ENCODE measurements at regions not wholly inside any gene's neighbourhood (a gene's known extent, or its start where the extent isn't known, plus 50 kb on each side); places are given as distances from the start of the nearest gene placed in this dataset.

DNA sequence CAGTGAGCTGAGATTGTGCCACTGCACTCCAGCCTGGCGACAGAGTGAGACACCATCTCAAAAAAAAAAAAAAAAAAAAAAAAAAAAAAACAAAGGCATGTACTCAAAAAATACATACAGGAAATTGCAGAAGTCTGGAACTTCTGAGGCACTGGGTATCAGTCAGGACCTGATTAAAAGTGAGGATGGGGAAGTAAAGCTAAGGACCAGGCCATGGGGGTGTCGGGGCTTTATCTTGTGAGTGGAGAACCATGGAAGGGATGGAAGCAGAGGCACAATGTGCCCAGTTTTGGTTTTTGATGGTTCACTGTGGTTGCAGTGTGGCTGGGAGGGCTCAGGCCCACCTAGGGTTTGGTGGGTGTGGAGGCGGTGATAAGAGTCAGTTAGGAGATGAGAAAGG lies 212.7 kb upstream of the PIK3R1 start:
- Histone ChIP-seq H3K9ac (ENCODE audit: low read length in 2 of 2) (no peak overlapping the region), H3K27ac (ENCODE audit: low read length) (no peak overlapping the region), H3K36me3 (ENCODE audit: control insufficient read depth in 2 of 2, insufficient read depth in 2 of 2, low read length in 2 of 2) (no peaks in the 10 kb centered on the region), H3K4me3 (ENCODE audit: low read length in 2 of 2) (no peak overlapping the region), H3K9me3 (ENCODE audit: control insufficient read depth in 2 of 2, low read length in 2 of 2) (no peaks in the 10 kb centered on the region), H3K4me1 (ENCODE audit: control insufficient read depth, insufficient read depth, low read length) (peaks cover 6% of the 10 kb centered on the region), H3K27me3 (ENCODE audit: control insufficient read depth in 1 of 2, insufficient read depth in 2 of 2, low read length in 2 of 2) (no peaks in the 10 kb centered on the region)

DNA sequence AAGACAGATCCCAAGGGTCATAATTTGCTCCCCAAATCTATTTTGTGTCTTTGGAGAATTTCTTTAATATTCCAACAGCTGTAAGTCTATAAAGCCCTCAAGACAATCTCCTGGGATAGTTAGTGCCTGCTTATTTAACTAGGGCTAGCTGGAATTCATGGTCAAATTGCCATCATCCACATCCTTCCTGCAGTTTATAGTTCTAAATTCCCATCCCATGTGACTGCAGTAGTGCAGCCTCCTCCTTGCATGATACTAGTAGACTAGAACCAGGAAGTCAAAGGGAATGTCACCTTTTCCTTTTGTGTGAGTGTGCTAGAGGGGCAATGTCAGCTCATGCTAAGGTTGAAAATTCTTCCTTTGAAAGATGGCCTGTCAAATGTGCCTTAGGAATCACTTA lies 214.8 kb upstream of the PIK3R1 start:
- Histone ChIP-seq H3K27me3 (ENCODE audit: control insufficient read depth in 1 of 2, insufficient read depth in 2 of 2, low read length in 2 of 2) (no peaks in the 10 kb centered on the region), H3K4me3 (ENCODE audit: low read length in 2 of 2) (no peak overlapping the region), H3K9me3 (ENCODE audit: control insufficient read depth in 2 of 2, low read length in 2 of 2) (no peaks in the 10 kb centered on the region), H3K4me1 (ENCODE audit: control insufficient read depth, insufficient read depth, low read length) (peaks cover 6% of the 10 kb centered on the region), H3K9ac (ENCODE audit: low read length in 2 of 2) (no peak overlapping the region), H3K36me3 (ENCODE audit: control insufficient read depth in 2 of 2, insufficient read depth in 2 of 2, low read length in 2 of 2) (no peaks in the 10 kb centered on the region), H3K27ac (ENCODE audit: low read length) (no peak overlapping the region)

DNA sequence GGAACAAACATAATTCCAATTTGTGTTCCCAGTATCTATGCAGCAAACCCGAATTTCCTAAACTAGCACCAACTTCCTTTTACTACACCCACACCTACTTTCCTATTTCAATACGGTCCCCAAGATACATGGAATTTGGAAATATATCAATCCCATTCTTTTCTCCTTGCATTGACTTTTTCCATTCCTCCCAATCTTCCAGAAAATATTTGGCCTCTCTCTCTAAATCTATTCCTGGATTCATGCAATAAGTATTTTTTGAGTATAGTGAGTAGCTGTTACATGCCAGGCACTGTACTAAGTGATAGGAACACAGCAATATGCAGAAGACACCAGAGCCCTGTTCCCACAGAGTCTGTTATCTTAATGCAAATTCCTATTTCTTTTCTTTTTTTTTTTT lies 216.2 kb upstream of the PIK3R1 start:
- H3K4me3 ChIP-seq (ENCODE audit: low read length in 2 of 2): no peak overlapping the region
- no peaks in the 10 kb centered on the region for H3K9me3 ChIP-seq (ENCODE audit: control insufficient read depth in 2 of 2, low read length in 2 of 2)
- no peak overlapping the region for H3K27ac ChIP-seq (ENCODE audit: low read length)
- no peaks in the 10 kb centered on the region for H3K36me3 ChIP-seq (ENCODE audit: control insufficient read depth in 2 of 2, insufficient read depth in 2 of 2, low read length in 2 of 2)
- no peak overlapping the region for H3K9ac ChIP-seq (ENCODE audit: low read length in 2 of 2)
- peaks cover 6% of the 10 kb centered on the region for H3K4me1 ChIP-seq (ENCODE audit: control insufficient read depth, insufficient read depth, low read length)
- no peaks in the 10 kb centered on the region for H3K27me3 ChIP-seq (ENCODE audit: control insufficient read depth in 1 of 2, insufficient read depth in 2 of 2, low read length in 2 of 2)

DNA sequence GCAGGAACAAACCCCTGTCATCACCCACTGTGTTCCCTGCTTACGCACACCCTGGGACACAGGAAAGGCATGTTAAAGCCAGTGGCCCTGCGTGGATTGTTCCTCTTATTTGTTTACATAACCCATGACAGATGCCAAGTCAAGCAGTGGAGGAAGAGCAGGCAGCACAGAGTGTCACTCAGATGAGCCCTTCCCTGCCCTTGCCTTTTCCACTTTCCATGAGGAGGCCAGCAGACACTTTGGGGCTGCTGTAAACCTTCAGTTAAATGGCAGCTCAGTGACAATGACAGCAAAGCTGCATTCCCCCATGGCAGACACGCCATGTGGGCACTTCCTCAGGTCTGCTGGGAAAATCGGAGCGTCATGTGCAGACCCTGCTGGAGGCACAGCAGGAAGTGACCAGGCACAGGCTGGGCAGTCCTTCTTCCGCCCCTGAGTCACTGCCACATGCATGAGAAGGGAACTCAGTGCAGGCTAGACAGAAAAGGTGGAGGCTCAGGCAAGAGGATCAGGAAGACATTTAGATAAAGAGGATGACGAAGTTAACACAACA lies 216.8 kb upstream of the PIK3R1 start:
- Histone ChIP-seq H3K4me1 (ENCODE audit: control insufficient read depth, insufficient read depth, low read length) (peaks cover 6% of the 10 kb centered on the region), H3K27ac (ENCODE audit: low read length) (peak overlapping the region; percentile 58), H3K4me3 (ENCODE audit: low read length in 2 of 2) (peak overlapping the region in 1 of 2 donors; percentile 15), H3K36me3 (ENCODE audit: control insufficient read depth in 2 of 2, insufficient read depth in 2 of 2, low read length in 2 of 2) (no peaks in the 10 kb centered on the region), H3K27me3 (ENCODE audit: control insufficient read depth in 1 of 2, insufficient read depth in 2 of 2, low read length in 2 of 2) (no peaks in the 10 kb centered on the region), H3K9ac (ENCODE audit: low read length in 2 of 2) (peak overlapping the region in 1 of 2 donors; percentile 5), H3K9me3 (ENCODE audit: control insufficient read depth in 2 of 2, low read length in 2 of 2) (no peaks in the 10 kb centered on the region)

DNA sequence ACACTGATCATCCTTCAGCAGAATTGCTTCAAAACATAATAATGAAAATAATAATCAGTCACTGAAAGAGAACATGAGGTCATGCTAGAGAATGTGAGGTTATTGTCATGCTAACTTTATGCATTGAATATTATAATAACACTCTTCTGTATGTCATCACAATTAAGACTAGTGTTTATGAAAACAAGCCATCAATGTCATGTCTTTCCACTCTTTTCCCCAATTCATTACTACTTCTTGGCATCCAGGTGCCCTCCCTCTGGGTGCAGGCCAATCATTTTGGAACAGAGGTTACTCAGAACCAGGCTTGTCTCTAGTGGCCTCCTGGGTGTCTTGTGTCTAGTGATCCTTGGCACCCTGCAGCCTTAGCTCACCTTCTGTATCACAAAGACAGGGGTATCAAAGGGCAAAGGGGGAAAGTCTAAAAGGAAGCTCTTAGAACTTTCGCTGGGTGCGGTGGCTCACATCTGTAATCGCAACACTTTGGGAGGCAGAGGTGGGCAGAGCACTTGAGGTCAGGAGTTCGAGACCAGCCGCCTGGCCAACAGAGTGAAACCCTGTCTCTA lies 217.6 kb upstream of the PIK3R1 start:
- H3K9ac ChIP-seq (ENCODE audit: low read length in 2 of 2): no peak overlapping the region

DNA sequence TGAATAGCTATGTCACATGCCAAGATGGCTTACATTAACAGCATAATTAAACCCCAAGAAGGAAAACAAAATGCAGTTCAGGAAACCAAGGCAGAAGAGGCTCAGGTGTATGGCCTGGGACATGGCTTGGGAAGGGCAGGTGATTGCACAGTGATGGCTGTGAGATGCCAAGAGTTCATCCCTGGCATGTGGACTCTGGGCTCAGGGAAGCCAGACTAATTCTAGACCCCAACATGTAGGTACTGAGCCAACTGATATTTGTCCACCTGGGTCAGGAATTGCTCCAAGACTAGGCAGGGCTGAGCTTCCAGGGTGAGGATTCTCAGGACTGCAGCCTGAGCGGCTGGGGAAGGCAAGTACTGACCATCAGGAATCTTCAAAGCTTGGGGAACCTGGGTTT lies 218.4 kb upstream of the PIK3R1 start:
- no peaks in the 10 kb centered on the region for H3K27me3 ChIP-seq (ENCODE audit: control insufficient read depth in 1 of 2, insufficient read depth in 2 of 2, low read length in 2 of 2)
- no peak overlapping the region for H3K9ac ChIP-seq (ENCODE audit: low read length in 2 of 2)
- H3K27ac ChIP-seq (ENCODE audit: low read length): no peak overlapping the region
- H3K36me3 ChIP-seq (ENCODE audit: control insufficient read depth in 2 of 2, insufficient read depth in 2 of 2, low read length in 2 of 2): no peaks in the 10 kb centered on the region
- H3K4me1 ChIP-seq (ENCODE audit: control insufficient read depth, insufficient read depth, low read length): peaks cover 6% of the 10 kb centered on the region
- H3K9me3 ChIP-seq (ENCODE audit: control insufficient read depth in 2 of 2, low read length in 2 of 2): no peaks in the 10 kb centered on the region
- H3K4me3 ChIP-seq (ENCODE audit: low read length in 2 of 2): no peak overlapping the region

More for the DNA sequence above, 217.6 kb upstream of the PIK3R1 start:
- peaks cover 6% of the 10 kb centered on the region for H3K4me1 ChIP-seq (ENCODE audit: control insufficient read depth, insufficient read depth, low read length)
- no peaks in the 10 kb centered on the region for H3K27me3 ChIP-seq (ENCODE audit: control insufficient read depth in 1 of 2, insufficient read depth in 2 of 2, low read length in 2 of 2)
- no peak overlapping the region for H3K27ac ChIP-seq (ENCODE audit: low read length)
- no peaks in the 10 kb centered on the region for H3K36me3 ChIP-seq (ENCODE audit: control insufficient read depth in 2 of 2, insufficient read depth in 2 of 2, low read length in 2 of 2)
- no peak overlapping the region for H3K4me3 ChIP-seq (ENCODE audit: low read length in 2 of 2)
- no peaks in the 10 kb centered on the region for H3K9me3 ChIP-seq (ENCODE audit: control insufficient read depth in 2 of 2, low read length in 2 of 2)

DNA sequence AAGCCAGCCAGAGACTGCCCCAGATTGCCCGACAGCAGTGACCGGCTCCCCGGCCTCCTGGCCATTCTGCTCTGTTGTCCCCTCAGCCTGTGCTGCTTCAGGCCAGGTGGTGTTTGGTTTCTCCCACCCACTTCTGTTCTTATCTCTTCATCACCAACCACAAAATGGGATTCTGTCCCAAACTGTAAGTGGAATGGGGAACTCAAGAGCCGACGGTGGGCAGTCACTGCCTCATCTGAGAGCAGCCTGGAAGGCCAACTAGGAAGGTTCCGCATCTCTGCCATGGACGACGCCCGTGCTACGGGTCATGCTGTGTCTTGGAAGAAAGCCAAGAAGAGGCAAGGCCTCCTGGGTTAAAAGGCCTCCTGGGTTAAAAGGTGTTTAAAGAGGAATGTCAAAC lies 219.0 kb upstream of the PIK3R1 start:
- Histone ChIP-seq H3K27ac (ENCODE audit: low read length) (no peak overlapping the region), H3K4me1 (ENCODE audit: control insufficient read depth, insufficient read depth, low read length) (peaks cover 6% of the 10 kb centered on the region), H3K4me3 (ENCODE audit: low read length in 2 of 2) (no peak overlapping the region), H3K9ac (ENCODE audit: low read length in 2 of 2) (no peak overlapping the region), H3K36me3 (ENCODE audit: control insufficient read depth in 2 of 2, insufficient read depth in 2 of 2, low read length in 2 of 2) (no peaks in the 10 kb centered on the region), H3K9me3 (ENCODE audit: control insufficient read depth in 2 of 2, low read length in 2 of 2) (no peaks in the 10 kb centered on the region), H3K27me3 (ENCODE audit: control insufficient read depth in 1 of 2, insufficient read depth in 2 of 2, low read length in 2 of 2) (no peaks in the 10 kb centered on the region)

DNA sequence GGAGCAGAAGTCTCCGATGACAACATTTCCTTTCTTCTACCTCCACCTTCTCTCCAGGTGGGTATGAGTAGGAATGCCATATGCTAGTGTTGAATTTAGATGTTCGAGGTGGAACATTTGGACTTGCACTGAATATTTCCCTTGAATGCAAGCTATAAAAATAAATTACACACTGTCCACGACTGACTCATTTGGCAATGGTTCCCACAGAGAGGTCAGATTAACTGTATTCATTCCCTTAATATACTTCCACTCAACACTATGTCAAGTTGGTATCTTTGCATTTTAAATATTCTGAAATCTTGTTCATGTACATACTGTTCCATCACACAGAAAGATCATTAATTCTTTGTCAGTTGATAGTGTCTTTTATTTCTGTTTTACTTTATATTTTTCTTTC lies 222.6 kb upstream of the PIK3R1 start:
- no peaks in the 10 kb centered on the region for H3K27me3 ChIP-seq (ENCODE audit: control insufficient read depth in 1 of 2, insufficient read depth in 2 of 2, low read length in 2 of 2)
- no peak overlapping the region for H3K9ac ChIP-seq (ENCODE audit: low read length in 2 of 2)
- H3K4me3 ChIP-seq (ENCODE audit: low read length in 2 of 2): no peak overlapping the region
- H3K36me3 ChIP-seq (ENCODE audit: control insufficient read depth in 2 of 2, insufficient read depth in 2 of 2, low read length in 2 of 2): no peaks in the 10 kb centered on the region
- no peak overlapping the region for H3K27ac ChIP-seq (ENCODE audit: low read length)
- H3K9me3 ChIP-seq (ENCODE audit: control insufficient read depth in 2 of 2, low read length in 2 of 2): no peaks in the 10 kb centered on the region
- no peaks in the 10 kb centered on the region for H3K4me1 ChIP-seq (ENCODE audit: control insufficient read depth, insufficient read depth, low read length)

DNA sequence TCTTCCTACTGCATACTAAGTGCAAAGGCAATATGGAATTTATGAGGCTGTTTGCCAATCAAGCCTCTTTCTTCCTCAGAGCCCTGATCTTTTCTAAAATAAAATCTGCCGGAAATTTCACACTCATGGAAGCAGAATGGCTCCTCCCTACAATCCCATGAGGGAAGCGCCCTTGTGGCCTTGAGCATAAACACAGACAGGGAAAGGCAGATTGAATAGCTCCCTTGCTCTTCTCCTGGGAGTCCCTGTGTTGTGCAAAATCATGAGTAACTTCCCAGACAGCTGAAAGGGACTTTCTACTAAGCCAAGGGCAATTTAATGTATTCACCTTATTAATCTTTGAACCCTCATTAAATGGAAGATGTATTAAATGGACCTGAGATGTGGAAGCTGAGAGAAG lies 226.1 kb upstream of the PIK3R1 start:
- H3K9ac ChIP-seq (ENCODE audit: low read length in 2 of 2): no peak overlapping the region
- no peak overlapping the region for H3K27ac ChIP-seq (ENCODE audit: low read length)
- no peaks in the 10 kb centered on the region for H3K36me3 ChIP-seq (ENCODE audit: control insufficient read depth in 2 of 2, insufficient read depth in 2 of 2, low read length in 2 of 2)
- no peaks in the 10 kb centered on the region for H3K9me3 ChIP-seq (ENCODE audit: control insufficient read depth in 2 of 2, low read length in 2 of 2)
- no peak overlapping the region for H3K4me3 ChIP-seq (ENCODE audit: low read length in 2 of 2)
- no peaks in the 10 kb centered on the region for H3K27me3 ChIP-seq (ENCODE audit: control insufficient read depth in 1 of 2, insufficient read depth in 2 of 2, low read length in 2 of 2)
- H3K4me1 ChIP-seq (ENCODE audit: control insufficient read depth, insufficient read depth, low read length): peaks cover 7% of the 10 kb centered on the region

DNA sequence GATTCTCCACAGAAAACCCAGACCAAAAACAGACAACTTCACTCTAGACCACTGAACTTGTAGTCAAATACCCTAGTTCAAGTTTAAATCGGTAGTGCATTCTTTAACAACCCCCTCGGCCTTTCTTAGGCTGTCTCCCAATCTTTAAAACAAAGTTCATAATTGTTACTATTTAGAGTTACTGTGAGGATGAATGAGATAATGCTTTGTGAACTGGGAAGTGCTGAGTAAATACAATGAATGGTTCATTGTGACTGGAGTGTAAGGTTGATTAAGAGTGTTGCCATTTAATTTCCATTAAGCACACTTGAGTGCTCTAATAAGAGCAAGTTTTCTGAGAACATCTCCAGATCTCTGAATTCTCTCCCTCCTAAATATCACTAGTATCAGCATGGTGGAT lies 228.8 kb upstream of the PIK3R1 start:
- H3K9ac ChIP-seq (ENCODE audit: low read length in 2 of 2): no peak overlapping the region
- no peak overlapping the region for H3K4me3 ChIP-seq (ENCODE audit: low read length in 2 of 2)
- H3K36me3 ChIP-seq (ENCODE audit: control insufficient read depth in 2 of 2, insufficient read depth in 2 of 2, low read length in 2 of 2): no peaks in the 10 kb centered on the region
- H3K27me3 ChIP-seq (ENCODE audit: control insufficient read depth in 1 of 2, insufficient read depth in 2 of 2, low read length in 2 of 2): no peaks in the 10 kb centered on the region
- H3K4me1 ChIP-seq (ENCODE audit: control insufficient read depth, insufficient read depth, low read length): peaks cover 7% of the 10 kb centered on the region
- no peaks in the 10 kb centered on the region for H3K9me3 ChIP-seq (ENCODE audit: control insufficient read depth in 2 of 2, low read length in 2 of 2)
- no peak overlapping the region for H3K27ac ChIP-seq (ENCODE audit: low read length)

DNA sequence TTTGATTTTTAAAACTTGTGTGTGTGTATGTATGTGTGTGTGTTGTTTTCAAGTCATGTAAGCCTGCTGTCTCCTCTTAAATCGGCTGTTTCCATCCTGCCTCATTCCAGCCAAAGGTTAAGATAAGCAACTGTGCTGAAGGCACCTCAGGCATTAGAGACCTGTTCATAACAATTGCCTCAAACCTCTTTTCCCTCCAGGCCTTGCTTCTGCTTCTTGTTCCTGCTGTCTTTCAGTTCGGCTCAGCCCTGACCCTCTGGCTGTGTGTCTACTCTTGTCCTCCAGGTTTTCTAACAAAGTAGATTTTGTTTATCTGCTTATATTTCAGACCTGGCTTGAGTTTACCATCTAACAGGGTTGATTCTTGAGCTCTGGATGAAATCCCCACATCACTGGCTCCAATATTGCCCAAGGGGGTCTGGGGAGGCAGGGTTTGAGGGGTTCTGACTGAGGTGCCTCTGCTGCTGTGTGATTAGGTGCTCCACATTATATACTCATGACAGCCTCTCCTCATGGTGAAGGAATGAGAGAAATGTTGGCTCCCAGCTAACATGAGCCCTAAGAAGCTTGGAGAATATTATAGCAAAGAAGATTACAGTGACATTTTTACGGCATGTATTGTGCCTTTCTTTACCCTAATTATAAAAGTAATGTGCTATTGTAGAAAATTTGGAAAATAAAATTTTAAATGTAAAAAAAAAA lies 229.7 kb upstream of the PIK3R1 start:
- peak overlapping the region; percentile 38 for H3K27ac ChIP-seq (ENCODE audit: low read length)
- H3K36me3 ChIP-seq (ENCODE audit: control insufficient read depth in 2 of 2, insufficient read depth in 2 of 2, low read length in 2 of 2): no peaks in the 10 kb centered on the region
- peaks cover 7% of the 10 kb centered on the region for H3K4me1 ChIP-seq (ENCODE audit: control insufficient read depth, insufficient read depth, low read length)
- no peaks in the 10 kb centered on the region for H3K27me3 ChIP-seq (ENCODE audit: control insufficient read depth in 1 of 2, insufficient read depth in 2 of 2, low read length in 2 of 2)
- H3K9ac ChIP-seq (ENCODE audit: low read length in 2 of 2): peak overlapping the region in 1 of 2 donors; percentile 14
- H3K9me3 ChIP-seq (ENCODE audit: control insufficient read depth in 2 of 2, low read length in 2 of 2): no peaks in the 10 kb centered on the region
- peak overlapping the region in 1 of 2 donors; percentile 4 for H3K4me3 ChIP-seq (ENCODE audit: low read length in 2 of 2)

All from stomach smooth muscle (tissue), 2 donors.